H9 (cell line): ENCODE measurements at regions not wholly inside any gene's neighbourhood (a gene's known extent, or its start where the extent isn't known, plus 50 kb on each side); places are given as distances from the start of the nearest gene placed in this dataset.

Source experiments
- DNase-seq: peaks from one replicate; pipeline ENCODE4 v3.0.0-alpha.2; 2017
- H2AFZ ChIP-seq: one replicate; pipeline ENCODE4 v1.6.1; 2013; ENCODE audit warnings: mild to moderate bottlenecking, low read length, control low read depth, moderate library complexity
- H2AK5ac ChIP-seq: 2 replicates; pipeline ENCODE4 v1.6.1; 2013; ENCODE audit warnings: low read length, control low read depth, mixed read lengths; ENCODE audit not compliant: insufficient read length
- H2BK120ac ChIP-seq: one replicate; pipeline ENCODE4 v1.6.1; 2013; ENCODE audit warnings: low read depth, mild to moderate bottlenecking, low read length, control low read depth, inconsistent platforms; ENCODE audit not compliant: poor library complexity, severe bottlenecking
- H2BK12ac ChIP-seq: 2 replicates; pipeline ENCODE4 v1.6.1; 2013; ENCODE audit warnings: low read length, control low read depth, mixed read lengths, low read depth; ENCODE audit not compliant: insufficient read length
- H2BK15ac ChIP-seq: 2 replicates; pipeline ENCODE4 v1.6.1; 2013; ENCODE audit warnings: low read depth, low read length, control low read depth
- H2BK20ac ChIP-seq: one replicate; pipeline ENCODE4 v1.6.1; 2013; ENCODE audit warnings: low read depth, mild to moderate bottlenecking, low read length, control low read depth, inconsistent platforms; ENCODE audit not compliant: poor library complexity, severe bottlenecking
- H2BK5ac ChIP-seq: 2 replicates; pipeline ENCODE4 v1.6.1; 2013; ENCODE audit warnings: low read length, control low read depth, mixed read lengths; ENCODE audit not compliant: insufficient read length
- H3K14ac ChIP-seq: 2 replicates; pipeline ENCODE4 v1.6.1; 2013; ENCODE audit warnings: low read length, control low read depth; ENCODE audit not compliant: insufficient read depth
- H3K18ac ChIP-seq: 2 replicates; pipeline ENCODE4 v1.6.1; 2013; ENCODE audit warnings: low read depth, mild to moderate bottlenecking, mixed read lengths, low read length, control low read depth; ENCODE audit not compliant: insufficient read length
- H3K23ac ChIP-seq: 2 replicates; pipeline ENCODE4 v1.6.1; 2013; ENCODE audit warnings: low read length, control low read depth, mixed read lengths, low read depth; ENCODE audit not compliant: insufficient read length
- H3K23me2 ChIP-seq: 2 replicates; pipeline ENCODE4 v1.6.1; 2013; ENCODE audit warnings: low read depth, mild to moderate bottlenecking, mixed read lengths, low read length, control low read depth; ENCODE audit not compliant: insufficient read length, poor library complexity, severe bottlenecking
- H3K27ac ChIP-seq: 2 replicates; pipeline ENCODE4 v1.5.1; 2013; ENCODE audit warnings: low read length, control low read depth, mixed read lengths, low read depth; ENCODE audit not compliant: insufficient read length
- H3K27me3 ChIP-seq: 2 replicates; pipeline ENCODE4 v1.6.1; 2013; ENCODE audit warnings: low read length, control low read depth, inconsistent platforms; ENCODE audit not compliant: insufficient read depth
- H3K4ac ChIP-seq: 2 replicates; pipeline ENCODE4 v1.6.1; 2013; ENCODE audit warnings: low read depth, mild to moderate bottlenecking, control low read depth, inconsistent platforms, low read length, moderate library complexity
- H3K4me1 ChIP-seq: 2 replicates; pipeline ENCODE4 v1.6.1; 2013; ENCODE audit warnings: low read length, control low read depth, inconsistent platforms; ENCODE audit not compliant: insufficient read depth
- H3K4me2 ChIP-seq: 2 replicates; pipeline ENCODE4 v1.6.1; 2013; ENCODE audit warnings: low read length, control low read depth, mixed read lengths; ENCODE audit not compliant: insufficient read length, insufficient read depth
- H3K56ac ChIP-seq: 2 replicates; pipeline ENCODE4 v1.6.1; 2013; ENCODE audit warnings: low read depth, mild to moderate bottlenecking, mixed read lengths, low read length, control low read depth; ENCODE audit not compliant: insufficient read length
- H3K79me1 ChIP-seq: 2 replicates; pipeline ENCODE4 v1.6.1; 2013; ENCODE audit warnings: low read depth, mild to moderate bottlenecking, moderate library complexity, low read length, control low read depth, inconsistent platforms; ENCODE audit not compliant: insufficient read depth, poor library complexity, severe bottlenecking
- H3K79me2 ChIP-seq: 2 replicates; pipeline ENCODE4 v1.6.1; 2013; ENCODE audit warnings: low read length, control low read depth, inconsistent platforms; ENCODE audit not compliant: insufficient read depth
- H3K9ac ChIP-seq: 2 replicates; pipeline ENCODE4 v1.6.1; 2013; ENCODE audit warnings: low read length, control low read depth, mixed read lengths; ENCODE audit not compliant: insufficient read length; ENCODE audit errors: extremely low read depth
- H3K9me3 ChIP-seq: one replicate; pipeline ENCODE4 v1.6.1; 2013; ENCODE audit warnings: low read depth, low read length, inconsistent platforms; ENCODE audit not compliant: control insufficient read depth
- H3T11ph ChIP-seq: one replicate; pipeline ENCODE4 v1.6.1; 2013; ENCODE audit warnings: mild to moderate bottlenecking, low read length, control low read depth, inconsistent platforms
- H4K20me1 ChIP-seq: one replicate; pipeline ENCODE4 v1.6.1; 2013; ENCODE audit not compliant: control insufficient read depth, insufficient read length, insufficient read depth
- H4K5ac ChIP-seq: 2 replicates; pipeline ENCODE4 v1.6.1; 2013; ENCODE audit warnings: low read depth, mild to moderate bottlenecking, mixed read lengths, low read length, control low read depth; ENCODE audit not compliant: insufficient read length
- H4K8ac ChIP-seq: replicated peaks from 2 replicates; pipeline ENCODE4 v1.6.1; 2013; ENCODE audit warnings: low read length, control low read depth, mixed read lengths, low read depth; ENCODE audit not compliant: insufficient read length
- H4K91ac ChIP-seq: 2 replicates; pipeline ENCODE4 v1.6.1; 2013; ENCODE audit warnings: low read depth, mild to moderate bottlenecking, moderate library complexity, mixed read lengths, low read length, control low read depth; ENCODE audit not compliant: insufficient read length
- H3K27ac Mint-ChIP-seq, 3 experiments: 2 replicates in 2 of 3; 3 replicates in 1 of 3; pipeline ENCODE4 v1.8.0; 2020 to 2021; ENCODE audit warnings: mixed read lengths in 3 of 3, mild to moderate bottlenecking in 1 of 3, moderate library complexity in 1 of 3
- H3K27me3 Mint-ChIP-seq: 2 replicates; pipeline ENCODE4 v1.8.0; 2021; ENCODE audit warnings: low read depth, mild to moderate bottlenecking, moderate library complexity, mixed read lengths
- H3K36me3 Mint-ChIP-seq, 3 experiments: 2 replicates in 2 of 3; 3 replicates in 1 of 3; pipeline ENCODE4 v1.8.0; 2020 to 2021; ENCODE audit warnings: low read depth in 3 of 3, mixed read lengths in 3 of 3; ENCODE audit not compliant: insufficient read depth in 1 of 3
- H3K4me1 Mint-ChIP-seq, 2 experiments: 2 replicates each; pipeline ENCODE4 v1.8.0; 2020; ENCODE audit warnings: mixed read lengths in 2 of 2
- H3K4me3 Mint-ChIP-seq, 2 experiments: 2 replicates in 1 of 2; 3 replicates in 1 of 2; pipeline ENCODE4 v1.8.0; 2020 to 2021; ENCODE audit warnings: mild to moderate bottlenecking in 2 of 2, mixed read lengths in 2 of 2, moderate library complexity in 1 of 2
- H3K9me3 Mint-ChIP-seq, 2 experiments: 2 replicates in 1 of 2; 3 replicates in 1 of 2; pipeline ENCODE4 v1.8.0; 2020; ENCODE audit warnings: mild to moderate bottlenecking in 2 of 2, mixed read lengths in 2 of 2, moderate library complexity in 1 of 2
- CTCF ChIP-seq: fragments of 200-600 bp; sonication (generic); conservative IDR thresholded peaks from 3 replicates; pipeline ENCODE4 v1.8.0; 2021; ENCODE audit warnings: antibody characterized with exemption, mild to moderate bottlenecking
- WGBS: extraction: QIAGEN DNeasy Blood & Tissue Kit; methylation state at CpG from one replicate; pipeline ENCODE4 v1.1.7; 2013; ENCODE audit warnings: missing lambda C conversion rate, low lambda C conversion rate, mixed read lengths; ENCODE audit not compliant: insufficient read length; ENCODE audit errors: extremely low coverage; 5-methylcytosine and 5-hydroxymethylcytosine counted together

GRCh38 chr3:101926594-101927105 is 77.3 kb downstream of the NFKBIZ start:
- Histone ChIP-seq H4K20me1 (no peaks in the 10 kb centered on the region), H3K23me2 (no peaks in the 10 kb centered on the region), H3K4ac (no peak overlapping the region), H3K27me3 (no peaks in the 10 kb centered on the region), H3K27ac (no peak overlapping the region), H3K79me2 (no peaks in the 10 kb centered on the region), H3K4me2 (no peak overlapping the region), H4K5ac (no peak overlapping the region), H2BK12ac (no peak overlapping the region), H3K9me3 (no peaks in the 10 kb centered on the region), H2BK20ac (no peak overlapping the region), H3K18ac (no peak overlapping the region), H3K79me1 (no peaks in the 10 kb centered on the region), H3K23ac (no peak overlapping the region), H3K56ac (no peak overlapping the region), H3K4me1 (peaks cover 2% of the 10 kb centered on the region), H4K8ac (no peak overlapping the region), H2BK5ac (no peak overlapping the region), H2BK15ac (no peak overlapping the region), H2AK5ac (no peak overlapping the region), H2BK120ac (no peak overlapping the region), H3K14ac (no peak overlapping the region), H3T11ph (no peak overlapping the region), H3K9ac (no peak overlapping the region), H2AFZ (no peak overlapping the region), H4K91ac (no peak overlapping the region)
- no peak for DNase-seq
- Mint-ChIP-seq H3K4me3 (no peak overlapping the region), H3K9me3 (no peaks in the 10 kb centered on the region), H3K27me3 (no peaks in the 10 kb centered on the region), H3K4me1 (peaks cover 16 to 18% of the 10 kb centered on the region in 2 experiments), H3K27ac (peak overlapping the region in 1 of 3 experiments; percentile 72; a peak in 2 of 7 replicates), H3K36me3 (no peaks in the 10 kb centered on the region)
- TF ChIP-seq CTCF = no peak
- no CpG with 5 or more reads among the region's 7 CpGs for WGBS
